ENCODE measurements at regions not wholly inside any gene's neighbourhood (a gene's known extent, or its start where the extent isn't known, plus 50 kb on each side); places are given as distances from the start of the nearest gene placed in this dataset.

DNA sequence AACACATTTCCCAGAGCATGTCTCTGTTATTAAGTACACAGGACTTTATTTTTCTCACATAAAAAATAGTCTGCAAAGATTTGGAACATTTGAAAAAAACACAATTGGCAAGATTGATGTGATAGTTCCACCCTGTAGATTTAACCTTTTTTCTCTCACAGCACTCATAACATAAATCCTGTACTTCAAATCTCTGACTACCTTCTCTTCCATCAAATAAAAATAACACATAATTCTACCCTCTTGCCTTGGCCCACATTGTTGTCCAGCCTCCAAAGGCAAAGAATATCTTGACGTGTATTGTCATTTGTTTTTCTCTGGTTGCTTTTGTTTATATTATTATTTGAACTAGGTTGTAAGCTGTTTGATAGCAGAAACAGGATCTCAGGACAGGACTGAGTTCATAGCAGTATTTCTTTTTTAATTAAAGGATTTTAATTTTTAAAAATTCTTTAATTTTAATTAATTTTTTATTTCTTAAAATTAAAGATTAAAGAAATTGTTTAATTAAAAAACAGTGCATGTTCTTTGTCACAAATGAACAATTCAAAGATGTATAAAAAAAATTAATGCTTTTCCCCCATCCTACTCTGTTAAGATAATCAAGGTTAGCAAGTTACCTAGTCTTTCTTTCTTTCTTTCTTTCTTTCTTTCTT lies 69.1 kb upstream of the PCSK1 start:
- Histone ChIP-seq H3K9ac (replicated peaks in 1 of 4; ENCODE audit: extremely low read depth in 1 of 4, low read depth in 3 of 4, low read length in 3 of 4) (no peak overlapping the region), H3K36me3 (ENCODE audit: control insufficient read depth in 2 of 4, insufficient read depth in 4 of 4, low read length in 3 of 4) (no peaks in the 10 kb centered on the region), H3K23ac (ENCODE audit: insufficient read length) (no peak overlapping the region), H3K23me2 (ENCODE audit: low read depth, low read length) (no peaks in the 10 kb centered on the region), H2AFZ (ENCODE audit: low read length) (no peak overlapping the region), H2BK15ac (ENCODE audit: low read length) (no peak overlapping the region), H4K20me1 (replicated peaks in 1 of 2; ENCODE audit: control insufficient read depth in 1 of 2, insufficient read depth in 2 of 2, low read length in 2 of 2) (no peaks in the 10 kb centered on the region), H2BK120ac (replicated peaks; ENCODE audit: low read depth, low read length) (no peak overlapping the region), H3K27ac (ENCODE audit: low read depth, low read length) (no peak overlapping the region), H3K27me3 (replicated peaks in 1 of 4; ENCODE audit: control insufficient read depth in 3 of 4, extremely low read depth in 1 of 4, insufficient read depth in 3 of 4, low read length in 3 of 4) (no peaks in the 10 kb centered on the region), H3K79me1 (ENCODE audit: low read depth, low read length) (no peaks in the 10 kb centered on the region), H3K4ac (replicated peaks; ENCODE audit: insufficient read length, low read depth, low read length) (no peak overlapping the region), H4K91ac (replicated peaks; ENCODE audit: insufficient read length, low read length) (no peak overlapping the region), H2BK5ac (ENCODE audit: low read depth, low read length) (no peak overlapping the region), H3K56ac (replicated peaks; ENCODE audit: insufficient read length, low read depth, low read length) (no peak overlapping the region), H3K4me1 (replicated peaks in 1 of 4; ENCODE audit: control insufficient read depth in 3 of 4, insufficient read depth in 4 of 4, low read length in 3 of 4) (no peaks in the 10 kb centered on the region), H3K4me2 (ENCODE audit: insufficient read depth in 1 of 2, low read depth in 2 of 2, low read length in 2 of 2) (no peak overlapping the region), H3K4me3 (ENCODE audit: extremely low read depth in 1 of 4, insufficient read depth in 2 of 4, low read depth in 3 of 4, low read length in 4 of 4) (no peak overlapping the region), H2AK5ac (ENCODE audit: low read depth, low read length) (no peak overlapping the region), H3K9me3 (ENCODE audit: insufficient read depth in 2 of 2, low read depth in 1 of 2, low read length in 1 of 2) (no peaks in the 10 kb centered on the region), H4K5ac (ENCODE audit: insufficient read length, low read depth, low read length) (no peak overlapping the region), H4K8ac (ENCODE audit: extremely low read depth, insufficient read depth, low read length) (no peak overlapping the region), H2BK20ac (ENCODE audit: low read length) (no peak overlapping the region), H3K79me2 (ENCODE audit: control insufficient read depth in 1 of 2, insufficient read depth in 2 of 2, low read length in 2 of 2) (no peaks in the 10 kb centered on the region), H3K14ac (ENCODE audit: insufficient read length) (no peak overlapping the region), H2BK12ac (ENCODE audit: low read depth, low read length) (no peak overlapping the region), H3K18ac (ENCODE audit: extremely low read depth, low read length) (no peak overlapping the region)
- POLR2A ChIA-PET (ENCODE audit: partially characterized antibody) = no interaction called here
- no peak for FAIRE-seq
- TF ChIP-seq POLR2AphosphoS5 (IDR thresholded peaks at IDR 0.05; ENCODE audit: low read depth, low read length) = no peak
- no peak for TF ChIP-seq BRCA1 (IDR thresholded peaks at IDR 0.05; ENCODE audit: low read depth, low read length)
- TF ChIP-seq CREB1 (IDR thresholded peaks at IDR 0.05) = no peak
- WGBS, 2 experiments (ENCODE audit: extremely low coverage in 1 of 2, insufficient coverage in 1 of 2, insufficient read length in 1 of 2, insufficient replicate concordance in 2 of 2, low coverage in 1 of 2, low lambda C conversion rate in 2 of 2, missing lambda C conversion rate in 1 of 2) = 100% methylated on average over 1 of the region's 1 CpG; no CpG with 5 or more reads in 1 of the 2 experiments
- no peak for DNase-seq (ENCODE audit: low read depth in 1 of 2, low spot score in 2 of 2)
- CTCF ChIA-PET (ENCODE audit: partially characterized antibody) = no interaction called here

Data from H1 (cell line).